Tibial nerve (tissue), 4 donors: ENCODE measurements at regions not wholly inside any gene's neighbourhood (a gene's known extent, or its start where the extent isn't known, plus 50 kb on each side); places are given as distances from the start of the nearest gene placed in this dataset.

Experiments used
- EP300 ChIP-seq, 2 donors: sonication (generic); formaldehyde crosslinking; IDR thresholded peaks; one replicate each; pipeline ENCODE4 v1.6.1; 2017; ENCODE audit warnings: antibody characterized with exemption in 2 of 2, mild to moderate bottlenecking in 1 of 2
- POLR2A ChIP-seq, 2 donors: fragments of 450-650 bp; IDR thresholded peaks; one replicate each; pipeline ENCODE4 v1.6.1; 2017; ENCODE audit warnings: antibody characterized with exemption in 2 of 2, mild to moderate bottlenecking in 2 of 2, moderate library complexity in 2 of 2
- TF ChIP-seq, protein P1 (sequence below), 5 experiments: fragments of 200-600 bp in 3 of 5; fragments of 450-650 bp in 2 of 5; sonication (generic) in 3 of 5; IDR thresholded peaks; one replicate each; pipeline ENCODE4 v1.5.1; 2016 to 2019; ENCODE audit warnings: antibody characterized with exemption in 5 of 5, mild to moderate bottlenecking in 3 of 5, moderate library complexity in 2 of 5

DNA sequence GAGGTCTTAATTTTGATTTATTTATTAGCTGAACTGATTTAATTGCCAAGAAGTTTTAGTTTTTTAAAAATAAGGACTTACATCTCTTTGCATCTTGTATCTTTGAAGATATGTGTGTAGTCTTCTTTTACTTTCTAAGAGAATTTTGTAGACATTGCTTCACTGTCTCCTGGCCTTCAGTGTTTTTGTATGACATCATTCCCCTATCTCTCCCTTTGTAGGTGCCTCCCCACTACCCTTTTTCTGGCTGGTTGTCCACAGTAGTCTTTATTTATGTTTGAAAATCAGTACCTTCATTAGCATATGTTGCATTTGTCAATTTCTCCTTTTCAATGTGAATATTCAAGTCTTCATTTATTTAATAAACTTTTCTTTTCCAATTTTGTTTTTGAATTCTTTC, 64.1 kb upstream of the RAB18 start:
- no peak for TF ChIP-seq POLR2A (IDR thresholded peaks at IDR 0.05)
- TF ChIP-seq, protein P1, sequence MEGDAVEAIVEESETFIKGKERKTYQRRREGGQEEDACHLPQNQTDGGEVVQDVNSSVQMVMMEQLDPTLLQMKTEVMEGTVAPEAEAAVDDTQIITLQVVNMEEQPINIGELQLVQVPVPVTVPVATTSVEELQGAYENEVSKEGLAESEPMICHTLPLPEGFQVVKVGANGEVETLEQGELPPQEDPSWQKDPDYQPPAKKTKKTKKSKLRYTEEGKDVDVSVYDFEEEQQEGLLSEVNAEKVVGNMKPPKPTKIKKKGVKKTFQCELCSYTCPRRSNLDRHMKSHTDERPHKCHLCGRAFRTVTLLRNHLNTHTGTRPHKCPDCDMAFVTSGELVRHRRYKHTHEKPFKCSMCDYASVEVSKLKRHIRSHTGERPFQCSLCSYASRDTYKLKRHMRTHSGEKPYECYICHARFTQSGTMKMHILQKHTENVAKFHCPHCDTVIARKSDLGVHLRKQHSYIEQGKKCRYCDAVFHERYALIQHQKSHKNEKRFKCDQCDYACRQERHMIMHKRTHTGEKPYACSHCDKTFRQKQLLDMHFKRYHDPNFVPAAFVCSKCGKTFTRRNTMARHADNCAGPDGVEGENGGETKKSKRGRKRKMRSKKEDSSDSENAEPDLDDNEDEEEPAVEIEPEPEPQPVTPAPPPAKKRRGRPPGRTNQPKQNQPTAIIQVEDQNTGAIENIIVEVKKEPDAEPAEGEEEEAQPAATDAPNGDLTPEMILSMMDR (IDR thresholded peaks at IDR 0.05) = no peak
- no peak for TF ChIP-seq EP300 (IDR thresholded peaks at IDR 0.05)
